Prostate gland (tissue), 2 donors: ENCODE measurements at regions not wholly inside any gene's neighbourhood (a gene's known extent, or its start where the extent isn't known, plus 50 kb on each side); places are given as distances from the start of the nearest gene placed in this dataset.

Source experiments
- DNase-seq: peaks from one replicate; pipeline ENCODE4 v3.0.0-alpha.2; 2019; ENCODE audit warnings: low spot score
- H3K27ac ChIP-seq, 2 donors: fragments of 200-600 bp; sonication (generic); 2 replicates each; pipeline ENCODE4 v1.5.1; 2017 to 2019
- H3K27me3 ChIP-seq: fragments of 200-600 bp; sonication (generic); replicated peaks from 2 replicates; pipeline ENCODE4 v1.5.1; 2019; ENCODE audit not compliant: insufficient read depth
- H3K36me3 ChIP-seq, 2 donors: fragments of 200-600 bp; sonication (generic); 1 replicate in 1 of 2; 2 replicates in 1 of 2; pipeline versions ENCODE4 v1.5.1 to v1.8.1; 2017 to 2019
- H3K4me1 ChIP-seq: fragments of 200-600 bp; sonication (generic); replicated peaks from 2 replicates; pipeline ENCODE4 v1.5.1; 2019
- H3K4me3 ChIP-seq, 2 donors: fragments of 200-600 bp; sonication (generic); 2 replicates each; pipeline ENCODE4 v1.5.1; 2017 to 2019
- H3K9me3 ChIP-seq: fragments of 200-600 bp; sonication (generic); 2 replicates; pipeline ENCODE4 v1.5.1; 2017
- CTCF ChIP-seq, 4 experiments: fragments of 200-600 bp in 2 of 4; fragments of 450-650 bp in 2 of 4; sonication (generic) in 2 of 4; IDR thresholded peaks; 1 replicate in 3 of 4; 2 replicates in 1 of 4; pipeline ENCODE4 v1.5.1; 2016 to 2019; ENCODE audit warnings: antibody characterized with exemption in 4 of 4, mild to moderate bottlenecking in 2 of 4, moderate library complexity in 2 of 4
- POLR2A ChIP-seq: fragments of 450-650 bp; IDR thresholded peaks from one replicate; pipeline ENCODE4 v1.6.1; 2016; ENCODE audit warnings: antibody characterized with exemption, mild to moderate bottlenecking
- POLR2AphosphoS5 ChIP-seq: sonication (generic); formaldehyde crosslinking; IDR thresholded peaks from one replicate; pipeline ENCODE4 v1.6.1; 2017; ENCODE audit warnings: antibody characterized with exemption
- WGBS: methylation state at CpG from one replicate; pipeline ENCODE4 v1.1.5; 2018; 5-methylcytosine and 5-hydroxymethylcytosine counted together
- intact Hi-C: fragments of 100-400 bp; cut with DNase I; formaldehyde crosslinking; loops from one replicate; pipeline ENCODE4 v1.14.2; 2022

GRCh38 chr10:4541292-4541691, 284.7 kb upstream of the AKR1E2 start:
- DNase-seq: peak; percentile 43
- Histone ChIP-seq H3K4me3 (no peak overlapping the region), H3K27ac (no peak overlapping the region), H3K4me1 (no peaks in the 10 kb centered on the region), H3K36me3 (no peaks in the 10 kb centered on the region), H3K9me3 (no peaks in the 10 kb centered on the region), H3K27me3 (no peaks in the 10 kb centered on the region)
- TF ChIP-seq POLR2AphosphoS5 (peak; percentile 67), POLR2A (no peak)
- intact Hi-C loops: no loop called here

- H3K4me3 ChIP-seq: no peak overlapping the region
- H3K27ac ChIP-seq: no peak overlapping the region
- no peak for DNase-seq
- no peaks in the 10 kb centered on the region for H3K9me3 ChIP-seq
- no peaks in the 10 kb centered on the region for H3K27me3 ChIP-seq
- intact Hi-C loops: no loop called here
- H3K4me1 ChIP-seq: no peaks in the 10 kb centered on the region
- 93% methylated on average over 4 of the region's 4 CpGs for WGBS
- TF ChIP-seq POLR2A: no peak
- TF ChIP-seq CTCF (IDR thresholded peaks at IDR 0.05): no peak
- TF ChIP-seq POLR2AphosphoS5: no peak
- no peaks in the 10 kb centered on the region for H3K36me3 ChIP-seq
Measured at GRCh38 chr10:4538016-4538415, 288.0 kb upstream of the AKR1E2 start.

- no peak for DNase-seq
- no peak for TF ChIP-seq CTCF (IDR thresholded peaks at IDR 0.05)
- TF ChIP-seq POLR2AphosphoS5: no peak
- no peak for TF ChIP-seq POLR2A
- H3K9me3 ChIP-seq: no peaks in the 10 kb centered on the region
- no peak overlapping the region for H3K4me3 ChIP-seq
- no peaks in the 10 kb centered on the region for H3K27me3 ChIP-seq
- H3K4me1 ChIP-seq: no peaks in the 10 kb centered on the region
- no peaks in the 10 kb centered on the region for H3K36me3 ChIP-seq
- 85% methylated on average over 4 of the region's 4 CpGs for WGBS
- H3K27ac ChIP-seq: no peak overlapping the region
- intact Hi-C loops: no loop called here
Measured at GRCh38 chr10:4535521-4535920, 290.5 kb upstream of the AKR1E2 start.

- WGBS: 39% methylated on average over 6 of the region's 6 CpGs
Measured at GRCh38 chr10:4533621-4534020, 292.4 kb upstream of the AKR1E2 start.

GRCh38 chr10:4532976-4533375, 293.0 kb upstream of the AKR1E2 start:
- no peak overlapping the region for H3K4me3 ChIP-seq
- DNase-seq: no peak
- no peaks in the 10 kb centered on the region for H3K27me3 ChIP-seq

More at GRCh38 chr10:4533621-4534020, 292.4 kb upstream of the AKR1E2 start:
- Histone ChIP-seq H3K27ac (no peak overlapping the region), H3K4me3 (no peak overlapping the region), H3K9me3 (no peaks in the 10 kb centered on the region), H3K4me1 (no peaks in the 10 kb centered on the region), H3K27me3 (no peaks in the 10 kb centered on the region), H3K36me3 (no peaks in the 10 kb centered on the region)
- intact Hi-C loops: no loop called here
- TF ChIP-seq CTCF (IDR thresholded peaks at IDR 0.05): no peak
- TF ChIP-seq POLR2A: no peak
- TF ChIP-seq POLR2AphosphoS5: peak; percentile 57
- DNase-seq: peak; percentile 68

More at GRCh38 chr10:4532976-4533375, 293.0 kb upstream of the AKR1E2 start:
- TF ChIP-seq POLR2A (no peak), CTCF (IDR thresholded peaks at IDR 0.05) (no peak), POLR2AphosphoS5 (no peak)
- WGBS: 12% methylated on average over 1 of the region's 1 CpG
- no peaks in the 10 kb centered on the region for H3K9me3 ChIP-seq
- intact Hi-C loops: no loop called here
- H3K36me3 ChIP-seq: no peaks in the 10 kb centered on the region
- no peaks in the 10 kb centered on the region for H3K4me1 ChIP-seq
- no peak overlapping the region for H3K27ac ChIP-seq
